Natural killer cell (primary cell): ENCODE measurements at regions not wholly inside any gene's neighbourhood (a gene's known extent, or its start where the extent isn't known, plus 50 kb on each side); places are given as distances from the start of the nearest gene placed in this dataset.

Experiments
- ATAC-seq, 3 donors: fragments of 150-1000 bp in 2 of 3; fragments of 200-7000 bp in 1 of 3; cut with Tn5 transposase; 1 replicate in 1 of 3; 2 replicates in 2 of 3; pipeline ENCODE4 v1.10.0; 2021; ENCODE audit warnings: mild to moderate bottlenecking in 2 of 3, moderate library complexity in 2 of 3
- DNase-seq, 2 donors: peaks; one replicate each; pipeline versions ENCODE4 v3.0.0 to v3.0.0-alpha.2; 2013 to 2021; ENCODE audit warnings: mixed read lengths in 1 of 2
- H3K27ac ChIP-seq: one replicate; pipeline ENCODE4 v1.5.1; 2013; ENCODE audit warnings: mild to moderate bottlenecking, low read length
- H3K27me3 ChIP-seq: one replicate; pipeline ENCODE4 v1.6.1; 2013; ENCODE audit warnings: low read length; ENCODE audit not compliant: control insufficient read depth, insufficient read depth
- H3K36me3 ChIP-seq: one replicate; pipeline ENCODE4 v1.6.1; 2013; ENCODE audit warnings: low read length; ENCODE audit not compliant: control insufficient read depth, insufficient read depth
- H3K4me1 ChIP-seq: one replicate; pipeline ENCODE4 v1.6.1; 2013; ENCODE audit warnings: low read length; ENCODE audit not compliant: control insufficient read depth, insufficient read depth
- H3K4me3 ChIP-seq: one replicate; pipeline ENCODE4 v1.5.1; 2013; ENCODE audit warnings: low read length
- H3K9me3 ChIP-seq: one replicate; pipeline ENCODE4 v1.6.1; 2013; ENCODE audit warnings: low read length; ENCODE audit not compliant: control insufficient read depth, insufficient read depth
- H3K27ac Mint-ChIP-seq, 2 donors: one replicate each; pipeline ENCODE4 v1.8.0; 2022; ENCODE audit warnings: mild to moderate bottlenecking in 2 of 2, mixed read lengths in 2 of 2, moderate library complexity in 1 of 2
- H3K27me3 Mint-ChIP-seq, 2 donors: one replicate each; pipeline ENCODE4 v1.8.0; 2022; ENCODE audit warnings: low read depth in 2 of 2, mixed read lengths in 2 of 2
- H3K36me3 Mint-ChIP-seq: one replicate; pipeline ENCODE4 v1.8.0; 2022; ENCODE audit warnings: mixed read lengths
- H3K4me1 Mint-ChIP-seq, 2 donors: one replicate each; pipeline ENCODE4 v1.8.0; 2022; ENCODE audit warnings: mixed read lengths in 2 of 2
- H3K4me3 Mint-ChIP-seq: one replicate; pipeline ENCODE4 v1.8.0; 2022; ENCODE audit warnings: mild to moderate bottlenecking, moderate library complexity, mixed read lengths
- H3K9me3 Mint-ChIP-seq, 2 donors: one replicate each; pipeline ENCODE4 v1.8.0; 2022; ENCODE audit warnings: mixed read lengths in 2 of 2
- WGBS: methylation state at CpG from one replicate; pipeline ENCODE4 v1.1.7; 2013; ENCODE audit warnings: missing lambda C conversion rate; ENCODE audit not compliant: insufficient coverage; 5-methylcytosine and 5-hydroxymethylcytosine counted together
- intact Hi-C: fragments of 100-400 bp; cut with micrococcal nuclease; formaldehyde crosslinking; loops from one replicate; pipeline ENCODE4 v1.14.2; 2022
- TF ChIP-seq, protein P1 (sequence below): fragments of 200-600 bp; IDR thresholded peaks from one replicate; pipeline ENCODE4 v1.8.0; 2022; ENCODE audit warnings: antibody characterized with exemption

DNA sequence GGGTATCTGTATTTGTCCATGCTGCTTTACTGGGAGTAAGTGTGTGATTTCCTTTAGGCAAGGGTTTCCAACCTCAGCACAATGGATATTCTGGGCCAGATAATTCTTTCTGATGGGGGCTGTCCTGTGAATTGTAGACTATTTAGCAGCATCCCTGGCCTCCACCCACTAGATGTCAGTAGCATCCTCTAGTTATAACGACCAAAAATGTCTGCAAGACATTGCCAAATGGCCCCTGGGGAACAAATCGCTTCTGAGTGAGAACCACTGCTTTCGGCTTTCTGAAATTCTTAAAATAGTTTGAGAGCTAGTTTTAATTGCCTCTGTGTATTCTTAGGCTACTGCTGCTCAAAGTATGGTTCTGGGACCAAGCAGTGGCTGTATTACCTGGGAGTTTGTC, 81.2 kb upstream of the GPM6B start:
- no peaks in the 10 kb centered on the region for H3K9me3 ChIP-seq
- WGBS = 62% methylated on average over 3 of the region's 3 CpGs

DNA sequence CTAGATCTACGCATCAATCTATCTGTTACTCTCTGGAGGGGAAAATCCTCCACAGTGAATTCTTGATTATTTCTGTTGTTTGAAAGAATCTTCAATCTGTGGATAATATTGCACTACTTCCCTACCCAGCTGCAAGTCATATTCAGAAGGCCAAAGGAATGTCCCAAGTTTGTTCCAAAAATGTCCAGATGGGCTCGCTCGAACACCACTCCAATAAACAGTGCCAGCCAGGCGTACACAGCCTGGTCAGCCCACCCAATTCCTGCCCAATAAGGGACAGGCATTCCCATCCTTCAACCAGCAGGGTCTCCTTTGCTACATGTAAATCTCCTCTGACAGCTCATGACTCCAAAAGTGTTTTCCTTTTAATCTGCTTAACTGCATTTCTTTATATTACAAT, 80.7 kb upstream of the GPM6B start:
- Mint-ChIP-seq H3K27ac (no peak overlapping the region), H3K4me3 (no peak overlapping the region), H3K36me3 (no peaks in the 10 kb centered on the region), H3K27me3 (peaks cover 0 to 35% of the 10 kb centered on the region in 2 donors), H3K4me1 (no peaks in the 10 kb centered on the region), H3K9me3 (no peaks in the 10 kb centered on the region)
- no peaks in the 10 kb centered on the region for H3K27me3 ChIP-seq
- no peak overlapping the region for H3K27ac ChIP-seq
- ATAC-seq (no peak), DNase-seq (no peak)
- H3K9me3 ChIP-seq = no peaks in the 10 kb centered on the region
- no peaks in the 10 kb centered on the region for H3K4me1 ChIP-seq
- no peak overlapping the region for H3K4me3 ChIP-seq
- H3K36me3 ChIP-seq = no peaks in the 10 kb centered on the region
- TF ChIP-seq, protein P1, sequence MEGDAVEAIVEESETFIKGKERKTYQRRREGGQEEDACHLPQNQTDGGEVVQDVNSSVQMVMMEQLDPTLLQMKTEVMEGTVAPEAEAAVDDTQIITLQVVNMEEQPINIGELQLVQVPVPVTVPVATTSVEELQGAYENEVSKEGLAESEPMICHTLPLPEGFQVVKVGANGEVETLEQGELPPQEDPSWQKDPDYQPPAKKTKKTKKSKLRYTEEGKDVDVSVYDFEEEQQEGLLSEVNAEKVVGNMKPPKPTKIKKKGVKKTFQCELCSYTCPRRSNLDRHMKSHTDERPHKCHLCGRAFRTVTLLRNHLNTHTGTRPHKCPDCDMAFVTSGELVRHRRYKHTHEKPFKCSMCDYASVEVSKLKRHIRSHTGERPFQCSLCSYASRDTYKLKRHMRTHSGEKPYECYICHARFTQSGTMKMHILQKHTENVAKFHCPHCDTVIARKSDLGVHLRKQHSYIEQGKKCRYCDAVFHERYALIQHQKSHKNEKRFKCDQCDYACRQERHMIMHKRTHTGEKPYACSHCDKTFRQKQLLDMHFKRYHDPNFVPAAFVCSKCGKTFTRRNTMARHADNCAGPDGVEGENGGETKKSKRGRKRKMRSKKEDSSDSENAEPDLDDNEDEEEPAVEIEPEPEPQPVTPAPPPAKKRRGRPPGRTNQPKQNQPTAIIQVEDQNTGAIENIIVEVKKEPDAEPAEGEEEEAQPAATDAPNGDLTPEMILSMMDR = no peak
- intact Hi-C loops = no loop called here
- 91% methylated on average over 3 of the region's 4 CpGs for WGBS

More for the DNA sequence above, 81.2 kb upstream of the GPM6B start:
- TF ChIP-seq, protein P1 = no peak
- Histone ChIP-seq H3K27me3 (no peaks in the 10 kb centered on the region), H3K4me1 (no peaks in the 10 kb centered on the region), H3K27ac (no peak overlapping the region), H3K4me3 (no peak overlapping the region), H3K36me3 (no peaks in the 10 kb centered on the region)
- intact Hi-C loops = no loop called here
- Mint-ChIP-seq H3K27ac (no peak overlapping the region), H3K27me3 (peaks cover 0 to 35% of the 10 kb centered on the region in 2 donors), H3K4me3 (no peak overlapping the region), H3K4me1 (no peaks in the 10 kb centered on the region), H3K36me3 (no peaks in the 10 kb centered on the region), H3K9me3 (no peaks in the 10 kb centered on the region)
- no peak for ATAC-seq
- DNase-seq = no peak

DNA sequence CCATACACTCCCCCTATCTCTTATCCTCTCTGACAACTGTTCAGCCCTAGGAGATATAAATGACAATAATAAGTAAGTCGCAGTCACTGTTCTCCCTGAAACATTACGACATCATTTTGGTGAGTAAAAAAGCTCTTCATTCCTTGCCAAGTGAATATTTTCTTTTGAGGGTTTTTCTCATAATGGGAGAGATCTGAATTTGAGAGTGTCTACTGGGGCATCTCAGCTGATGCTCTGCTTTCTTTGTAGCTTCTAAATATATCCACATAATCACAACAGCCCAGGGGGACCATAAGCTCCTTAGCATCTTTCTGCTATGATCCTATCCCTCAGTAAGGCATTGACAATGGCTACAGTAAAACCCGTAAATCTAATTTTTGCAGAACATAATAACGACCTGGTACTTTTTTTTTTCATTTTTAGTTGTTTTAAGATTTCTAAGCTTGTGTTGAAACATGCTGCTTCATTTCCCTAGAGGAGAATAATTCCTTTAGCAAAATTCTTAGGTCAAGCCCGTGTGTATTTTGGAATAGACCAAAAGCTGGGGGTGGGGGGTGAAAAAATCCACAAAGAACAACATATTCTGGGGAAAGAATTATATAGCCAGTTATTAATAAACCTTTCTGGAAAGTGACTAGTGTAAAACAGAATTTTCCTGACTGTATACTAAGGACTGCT, 78.1 kb upstream of the GPM6B start:
- H3K27me3 ChIP-seq = no peaks in the 10 kb centered on the region
- ATAC-seq = no peak
- no peaks in the 10 kb centered on the region for H3K9me3 ChIP-seq
- no peaks in the 10 kb centered on the region for H3K36me3 Mint-ChIP-seq
- H3K9me3 Mint-ChIP-seq = no peaks in the 10 kb centered on the region
- no peak for DNase-seq
- no CpG with 5 or more reads among the region's 5 CpGs for WGBS
- H3K36me3 ChIP-seq = no peaks in the 10 kb centered on the region
- no peak overlapping the region for H3K4me3 ChIP-seq
- intact Hi-C loops = no loop called here
- no peaks in the 10 kb centered on the region for H3K4me1 ChIP-seq
- TF ChIP-seq, protein P1 = no peak
- H3K27ac ChIP-seq = no peak overlapping the region
- no peak overlapping the region for H3K4me3 Mint-ChIP-seq
- H3K27ac Mint-ChIP-seq = no peak overlapping the region
- peaks cover 0 to 29% of the 10 kb centered on the region in 2 donors for H3K27me3 Mint-ChIP-seq
- no peaks in the 10 kb centered on the region for H3K4me1 Mint-ChIP-seq

DNA sequence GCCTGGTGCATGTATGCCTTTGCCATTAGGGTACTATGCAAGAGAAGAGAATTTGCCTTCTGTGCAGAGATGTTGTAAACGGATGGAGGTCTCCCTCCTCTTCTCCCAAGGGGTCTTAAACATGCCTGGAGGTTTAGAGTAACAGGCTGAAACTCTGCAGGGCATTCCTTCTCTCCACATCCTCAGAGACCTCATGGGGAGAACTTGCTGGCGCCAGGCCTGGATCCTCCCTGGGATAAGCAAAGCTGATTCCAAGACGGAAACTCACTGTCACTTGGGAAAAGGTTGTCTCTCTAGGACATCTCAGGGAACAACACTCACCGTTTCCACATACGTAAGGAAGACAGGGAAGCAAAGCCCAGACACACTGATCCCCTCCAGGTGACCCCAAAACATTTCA, 76.9 kb upstream of the GPM6B start:
- H3K27ac Mint-ChIP-seq = no peak overlapping the region
- DNase-seq (no peak), ATAC-seq (no peak)
- TF ChIP-seq, protein P1 = no peak
- WGBS = 100% methylated on average over 4 of the region's 5 CpGs
- H3K27me3 Mint-ChIP-seq = peaks cover 0 to 30% of the 10 kb centered on the region in 2 donors
- Histone ChIP-seq H3K9me3 (no peaks in the 10 kb centered on the region), H3K4me1 (no peaks in the 10 kb centered on the region), H3K36me3 (no peaks in the 10 kb centered on the region), H3K4me3 (no peak overlapping the region), H3K27ac (no peak overlapping the region), H3K27me3 (no peaks in the 10 kb centered on the region)
- H3K9me3 Mint-ChIP-seq = no peaks in the 10 kb centered on the region
- no peaks in the 10 kb centered on the region for H3K4me1 Mint-ChIP-seq
- no peaks in the 10 kb centered on the region for H3K36me3 Mint-ChIP-seq
- H3K4me3 Mint-ChIP-seq = no peak overlapping the region
- intact Hi-C loops = no loop called here
